K562 (cell line): ENCODE measurements at regions not wholly inside any gene's neighbourhood (a gene's known extent, or its start where the extent isn't known, plus 50 kb on each side); places are given as distances from the start of the nearest gene placed in this dataset.

Experiments
- ATAC-seq: fragments of 200-7000 bp; cut with Tn5 transposase; 3 replicates; pipeline ENCODE4 v1.9.1; 2020; ENCODE audit warnings: moderate library complexity
- BruUV-seq: library from RNA; stranded (reverse); fragments of 400-500 nt; replicated peaks from 2 replicates; lab custom pipeline; 2021; lab: Mats Ljungman, UMichigan
- CTCF ChIA-PET: fragments of 300-600 bp; formaldehyde crosslinking; extraction: SDS; loops from one replicate; lab custom pipeline; 2021; ENCODE audit warnings: low intra/inter-chr PET ratio; lab: Yijun Ruan, JAX
- POLR2A ChIA-PET: fragments of 300-600, 350-650 bp; sonication (Branson Sonifier 250); formaldehyde crosslinking; extraction: SDS; loops from one replicate; lab custom pipeline; 2021; ENCODE audit warnings: antibody characterized with exemption, inconsistent platforms; lab: Yijun Ruan, JAX
- DNase-seq, 4 experiments: peaks; one replicate each; pipeline versions ENCODE4 v3.0.0 to v3.0.0-alpha.2; 2011 to 2018; ENCODE audit warnings: low spot score in 3 of 4, mixed read lengths in 3 of 4; ENCODE audit errors: extremely low read depth in 1 of 4
- FAIRE-seq: peaks from 2 replicates; lab custom pipeline; 2011; peaks lifted over from hg19 to GRCh38; lab: Jason Lieb, UNC
- H2AFZ ChIP-seq: 2 replicates; pipeline ENCODE4 v1.6.0; 2011; ENCODE audit warnings: low read depth, low read length, control low read depth, inconsistent platforms
- H3K27ac ChIP-seq: fragments of 200-600 bp; 3 replicates; pipeline ENCODE4 v1.8.0; 2011; ENCODE audit warnings: low read depth, mild to moderate bottlenecking, control low read depth, inconsistent platforms, low read length, moderate library complexity, mixed read lengths; ENCODE audit errors: extremely low read depth
- H3K27me3 ChIP-seq, 2 experiments: fragments of 300-600 bp in 1 of 2; 2 replicates in 1 of 2; 3 replicates in 1 of 2; pipeline versions ENCODE4 v1.6.0 to v1.8.0; 2011; ENCODE audit warnings: inconsistent platforms in 2 of 2, low read length in 2 of 2, mild to moderate bottlenecking in 1 of 2, mixed read lengths in 1 of 2, moderate library complexity in 1 of 2; ENCODE audit not compliant: control insufficient read depth in 2 of 2, insufficient read depth in 2 of 2
- H3K36me3 ChIP-seq: fragments of 300-600 bp; 3 replicates; pipeline ENCODE4 v1.8.0; 2011; ENCODE audit warnings: mild to moderate bottlenecking, low read length, inconsistent platforms; ENCODE audit not compliant: control insufficient read depth, insufficient read depth
- H3K4me1 ChIP-seq, 2 experiments: fragments of 200-600 bp in 1 of 2; replicated peaks in 1 of 2; 2 replicates in 1 of 2; 3 replicates in 1 of 2; pipeline versions ENCODE4 v1.5.1 to v1.8.0; 2011; ENCODE audit warnings: inconsistent platforms in 2 of 2, low read length in 2 of 2, mild to moderate bottlenecking in 1 of 2, mixed read lengths in 1 of 2, moderate library complexity in 1 of 2; ENCODE audit not compliant: control insufficient read depth in 2 of 2, insufficient read depth in 2 of 2
- H3K4me2 ChIP-seq: 2 replicates; pipeline ENCODE4 v1.6.1; 2011; ENCODE audit warnings: low read length, control low read depth, inconsistent platforms, mixed read lengths; ENCODE audit not compliant: insufficient read depth
- H3K4me3 ChIP-seq: fragments of 200-600 bp; sonication (generic), shearing (Covaris generic); 2 replicates; pipeline ENCODE4 v1.5.1; 2016; ENCODE audit warnings: control low read depth, inconsistent platforms
- H3K79me2 ChIP-seq: fragments of 200-600 bp; 3 replicates; pipeline ENCODE4 v1.8.0; 2011; ENCODE audit warnings: low read length, inconsistent platforms; ENCODE audit not compliant: control insufficient read depth, insufficient read depth
- H3K9ac ChIP-seq, 2 experiments: 2 replicates each; pipeline versions ENCODE4 v1.6.0 to v1.6.1; 2011; ENCODE audit warnings: low read depth in 2 of 2, low read length in 2 of 2, control low read depth in 1 of 2, inconsistent platforms in 1 of 2, mild to moderate bottlenecking in 1 of 2, mixed read lengths in 1 of 2; ENCODE audit not compliant: insufficient read depth in 1 of 2
- H3K9me1 ChIP-seq: one replicate; pipeline ENCODE4 v1.6.0; 2011; ENCODE audit warnings: inconsistent platforms, mild to moderate bottlenecking, low read length, moderate library complexity; ENCODE audit not compliant: control insufficient read depth, insufficient read depth
- H3K9me3 ChIP-seq: replicated peaks from 2 replicates; pipeline ENCODE4 v1.5.1; 2011; ENCODE audit warnings: low read depth, low read length, inconsistent platforms; ENCODE audit not compliant: control insufficient read depth, insufficient read depth
- H4K20me1 ChIP-seq: replicated peaks from 2 replicates; pipeline ENCODE4 v1.6.1; 2011; ENCODE audit warnings: low read length, inconsistent platforms, mixed read lengths; ENCODE audit not compliant: control insufficient read depth, insufficient read depth
- CEBPB ChIP-seq: fragments of 450-650 bp; IDR thresholded peaks from 2 replicates; pipeline ENCODE4 v1.6.1; 2016; ENCODE audit warnings: missing genetic modification characterization, missing compliant biosample characterization
- MAZ ChIP-seq, 2 experiments: fragments of 450-650 bp in 1 of 2; sonication (generic) in 1 of 2; formaldehyde crosslinking; IDR thresholded peaks in 1 of 2; conservative IDR thresholded peaks in 1 of 2; 2 replicates each; pipeline versions ENCODE4 v1.4.0 to v1.5.0; 2020; ENCODE audit warnings: mild to moderate bottlenecking in 1 of 2, missing genetic modification reagents in 1 of 2
- PHF21A ChIP-seq: fragments of 450-650 bp; IDR thresholded peaks from 2 replicates; pipeline ENCODE4 v1.6.1; 2017; ENCODE audit warnings: low read depth, borderline replicate concordance
- PKNOX1 ChIP-seq: fragments of 450-650 bp; IDR thresholded peaks from 2 replicates; pipeline ENCODE4 v1.6.1; 2016
- POLR3A ChIP-seq: IDR thresholded peaks from 2 replicates; pipeline ENCODE4 v1.6.1; 2011; ENCODE audit warnings: borderline replicate concordance, mild to moderate bottlenecking, moderate library complexity; ENCODE audit not compliant: insufficient read length, insufficient read depth; ENCODE audit errors: extremely low read depth
- PURB ChIP-seq: sonication (generic); formaldehyde crosslinking; IDR thresholded peaks from 2 replicates; pipeline ENCODE4 v1.9.0; 2021; ENCODE audit warnings: low read depth, mild to moderate bottlenecking, missing genetic modification reagents
- SP2 ChIP-seq: IDR thresholded peaks from 2 replicates; pipeline ENCODE4 v1.6.1; 2011; ENCODE audit warnings: mild to moderate bottlenecking, low read depth, low read length, moderate library complexity; ENCODE audit not compliant: poor library complexity, severe bottlenecking; ENCODE audit errors: extremely low read depth
- TBP ChIP-seq: optimal IDR thresholded peaks from 2 replicates; pipeline ENCODE3; 2011; ENCODE audit warnings: low read depth, low read length, improper control_type of control experiment
- YY1 ChIP-seq, 3 experiments: IDR thresholded peaks; 2 replicates each; pipeline ENCODE4 v1.6.1; 2011; ENCODE audit warnings: low read length in 2 of 3, mild to moderate bottlenecking in 2 of 3, moderate library complexity in 2 of 3, borderline replicate concordance in 1 of 3, control low read depth in 1 of 3, low read depth in 1 of 3; ENCODE audit not compliant: insufficient read depth in 3 of 3, insufficient replicate concordance in 2 of 3, control insufficient read depth in 1 of 3, insufficient read length in 1 of 3; ENCODE audit errors: extremely low read depth in 1 of 3
- ZBTB12 ChIP-seq: fragments of 250-450 bp; sonication (Bioruptor Pico); IDR thresholded peaks from 2 replicates; pipeline ENCODE4 v1.4.0; 2020
- ZNF121 ChIP-seq: sonication (generic); formaldehyde crosslinking; conservative IDR thresholded peaks from 2 replicates; pipeline ENCODE4 v1.8.0; 2022; ENCODE audit warnings: missing genetic modification reagents
- ZNF324 ChIP-seq: fragments of 250-450 bp; sonication (Bioruptor Pico); IDR thresholded peaks from 2 replicates; pipeline ENCODE4 v1.4.0; 2020; ENCODE audit warnings: mild to moderate bottlenecking
- WGBS: fragments of 100-300 bp; shearing (Covaris generic); methylation state at CpG from one replicate; pipeline ENCODE4 v1.1.6; 2016; ENCODE audit warnings: low coverage, mixed read lengths; ENCODE audit not compliant: insufficient coverage; ENCODE audit errors: missing lambda C conversion rate; 5-methylcytosine and 5-hydroxymethylcytosine counted together
- in situ Hi-C: fragments of 300-500 bp; cut with MboI; formaldehyde crosslinking; loops from 4 replicates; pipeline ENCODE4 v1.15.0; 2018; ENCODE audit warnings: inconsistent platforms, mixed read lengths
- intact Hi-C: fragments of 100-400 bp; cut with micrococcal nuclease; formaldehyde crosslinking; loops from 2 replicates; pipeline ENCODE4 v1.14.2; 2022
- TF ChIP-seq, protein P1 (sequence below): sonication (generic); IDR thresholded peaks from 2 replicates; pipeline ENCODE4 v1.6.1; 2016

GRCh38 chr6:15888798-15889772, 226.3 kb upstream of the DTNBP1 start (continued):
- TF ChIP-seq ZNF121 (CRISPR knock-in tag) = peak; percentile 76
- TF ChIP-seq PKNOX1 = peak; percentile 54
- 0 out of 2 replicates have a peak, but pooled peaks have one; percentile 24 for TF ChIP-seq CEBPB

DNA sequence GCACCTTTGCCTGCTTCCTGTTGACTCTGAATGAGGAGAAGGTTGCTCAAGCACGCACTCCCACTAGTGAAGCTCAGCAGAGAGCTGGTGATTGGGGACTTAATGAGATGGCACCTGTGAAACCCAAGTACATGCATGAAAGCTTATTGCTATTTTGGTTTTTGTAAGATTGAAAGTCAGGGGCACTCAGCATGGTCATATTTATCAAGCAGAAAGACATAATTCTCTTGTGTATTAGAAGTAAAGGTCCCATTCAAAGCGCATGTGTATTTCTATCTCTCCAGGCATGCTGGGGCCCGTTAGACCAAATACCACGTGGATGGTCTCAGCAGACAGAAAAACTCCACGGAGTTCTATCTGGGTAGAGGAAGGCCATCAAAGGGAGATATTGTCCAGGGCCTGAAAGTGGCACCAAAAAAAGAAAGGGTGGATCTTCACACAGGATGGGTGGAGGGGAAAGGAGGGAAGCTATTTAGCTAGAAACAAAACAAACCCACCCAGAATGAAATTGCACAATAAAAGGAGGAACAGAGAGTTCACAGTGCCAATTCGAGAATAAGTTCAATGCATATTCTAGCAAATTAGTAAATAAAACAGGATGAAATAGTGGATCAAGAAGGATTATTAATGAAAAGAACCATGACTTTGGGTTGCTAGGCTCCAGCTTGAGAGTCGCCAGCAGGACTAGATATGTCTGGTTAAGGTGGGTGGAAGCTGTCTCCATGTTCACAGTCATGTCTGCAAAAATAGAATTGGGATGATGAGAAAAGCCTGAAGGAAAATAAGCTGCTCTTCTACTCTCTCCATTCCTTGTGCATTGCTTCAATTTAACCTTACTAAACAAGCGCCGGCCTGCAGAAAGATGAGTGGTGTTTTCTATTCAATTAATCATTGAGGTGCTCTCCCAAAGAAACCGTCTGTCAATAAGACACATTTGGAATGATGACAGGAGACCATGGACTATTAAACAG, 224.9 kb upstream of the DTNBP1 start:
- Histone ChIP-seq H3K4me1 (peaks cover 10 to 29% of the 10 kb centered on the region in 2 experiments; a peak in 4 of 5 replicates), H3K9me3 (peaks cover 3% of the 10 kb centered on the region; the same call in 1 of the 2 replicates), H2AFZ (peak overlapping the region; percentile 81), H3K79me2 (no peaks in the 10 kb centered on the region), H3K4me2 (no peak overlapping the region), H4K20me1 (no peaks in the 10 kb centered on the region), H3K27ac (no peak overlapping the region), H3K9me1 (no peaks in the 10 kb centered on the region), H3K27me3 (no peaks in the 10 kb centered on the region), H3K9ac (peak overlapping the region in 1 of 2 experiments; percentile 11; a peak in 1 of 4 replicates), H3K4me3 (no peak overlapping the region), H3K36me3 (no peaks in the 10 kb centered on the region)
- POLR2A ChIA-PET = interaction anchor here (0.6 to 1.9 kb wide), 7 partner anchors 9 to 246 kb away, joined by 3 to 7 read pairs (median 4); partner anchors contain the start of gene MYLIP
- CTCF ChIA-PET = no interaction called here
- ATAC-seq = no peak
- 63% methylated on average over 10 of the region's 10 CpGs for WGBS
- in situ Hi-C loops = no loop called here
- intact Hi-C loops = no loop called here
- DNase-seq = no peak
- FAIRE-seq = no peak
- BruUV-seq = no TSS peak
- TF ChIP-seq TBP (no peak), POLR3A (no peak), PHF21A (no peak), SP2 (no peak), PURB (CRISPR knock-in tag) (no peak), MAZ (CRISPR knock-in tag; conservative IDR thresholded peaks at IDR 0.05 in 1 of 2, IDR thresholded peaks at IDR 0.05 in 1 of 2) (0 out of 4 replicates have a peak, but pooled peaks of 1 of the 2 experiments have one; percentile 20), ZNF324 (CRISPR knock-in tag) (no peak), YY1 (IDR thresholded peaks at IDR 0.05; ENCODE audit: borderline replicate concordance in 1 of 3, control insufficient read depth in 1 of 3, extremely low read depth in 1 of 3, insufficient read depth in 3 of 3, insufficient read length in 1 of 3, insufficient replicate concordance in 2 of 3, low read depth in 1 of 3, low read length in 2 of 3) (no peak), ZBTB12 (CRISPR knock-in tag) (no peak)
- TF ChIP-seq, protein P1, sequence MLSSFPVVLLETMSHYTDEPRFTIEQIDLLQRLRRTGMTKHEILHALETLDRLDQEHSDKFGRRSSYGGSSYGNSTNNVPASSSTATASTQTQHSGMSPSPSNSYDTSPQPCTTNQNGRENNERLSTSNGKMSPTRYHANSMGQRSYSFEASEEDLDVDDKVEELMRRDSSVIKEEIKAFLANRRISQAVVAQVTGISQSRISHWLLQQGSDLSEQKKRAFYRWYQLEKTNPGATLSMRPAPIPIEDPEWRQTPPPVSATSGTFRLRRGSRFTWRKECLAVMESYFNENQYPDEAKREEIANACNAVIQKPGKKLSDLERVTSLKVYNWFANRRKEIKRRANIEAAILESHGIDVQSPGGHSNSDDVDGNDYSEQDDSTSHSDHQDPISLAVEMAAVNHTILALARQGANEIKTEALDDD = peak; percentile 72
